H1 (cell line): ENCODE measurements at regions not wholly inside any gene's neighbourhood (a gene's known extent, or its start where the extent isn't known, plus 50 kb on each side); places are given as distances from the start of the nearest gene placed in this dataset.

Source experiments
- CTCF ChIA-PET: fragments of 300-600 bp; sonication (Branson Sonifier 250); formaldehyde crosslinking; loops from one replicate; lab custom pipeline; 2021; ENCODE audit not compliant: partially characterized antibody; lab: Charles Lee
- POLR2A ChIA-PET: fragments of 300-600 bp; sonication (Branson Sonifier 250); formaldehyde crosslinking; loops from one replicate; lab custom pipeline; 2021; ENCODE audit warnings: inconsistent platforms; ENCODE audit not compliant: partially characterized antibody; lab: Charles Lee
- DNase-seq, 2 experiments: peaks; one replicate each; pipeline versions ENCODE4 v3.0.0 to v3.0.0-alpha.2; 2010 to 2022; ENCODE audit warnings: low spot score in 2 of 2, low read depth in 1 of 2, mixed read lengths in 1 of 2
- FAIRE-seq: peaks from 2 replicates; lab custom pipeline; 2011; peaks lifted over from hg19 to GRCh38; lab: Jason Lieb, UNC
- H2AFZ ChIP-seq: 2 replicates; pipeline ENCODE4 v1.8.1; 2012; ENCODE audit warnings: low read length, inconsistent platforms
- H2AK5ac ChIP-seq: 2 replicates; pipeline ENCODE4 v1.6.1; 2013; ENCODE audit warnings: low read depth, low read length
- H2BK120ac ChIP-seq: replicated peaks from 2 replicates; pipeline ENCODE3; 2013; ENCODE audit warnings: low read depth, low read length, inconsistent platforms
- H2BK12ac ChIP-seq: 2 replicates; pipeline ENCODE4 v1.6.1; 2013; ENCODE audit warnings: low read depth, low read length
- H2BK15ac ChIP-seq: 2 replicates; pipeline ENCODE4 v1.6.1; 2013; ENCODE audit warnings: low read length
- H2BK20ac ChIP-seq: 2 replicates; pipeline ENCODE4 v1.6.1; 2013; ENCODE audit warnings: low read length
- H2BK5ac ChIP-seq: 2 replicates; pipeline ENCODE4 v1.6.1; 2013; ENCODE audit warnings: low read depth, low read length
- H3K14ac ChIP-seq: 2 replicates; pipeline ENCODE4 v1.6.1; 2013; ENCODE audit warnings: inconsistent platforms; ENCODE audit not compliant: insufficient read length
- H3K18ac ChIP-seq: 2 replicates; pipeline ENCODE4 v1.6.1; 2013; ENCODE audit warnings: low read length; ENCODE audit errors: extremely low read depth
- H3K23ac ChIP-seq: 2 replicates; pipeline ENCODE4 v1.6.1; 2013; ENCODE audit warnings: inconsistent platforms; ENCODE audit not compliant: insufficient read length
- H3K23me2 ChIP-seq: 2 replicates; pipeline ENCODE4 v1.6.1; 2013; ENCODE audit warnings: low read depth, low read length
- H3K27ac ChIP-seq: 2 replicates; pipeline ENCODE4 v1.6.1; 2011; ENCODE audit warnings: low read depth, low read length, inconsistent platforms
- H3K27me3 ChIP-seq, 4 experiments: replicated peaks in 1 of 4; 1 replicate in 1 of 4; 2 replicates in 3 of 4; pipeline versions ENCODE4 v1.6.1 to v1.8.1; 2011 to 2013; ENCODE audit warnings: low read length in 3 of 4, mild to moderate bottlenecking in 3 of 4, inconsistent platforms in 2 of 4, mixed read lengths in 2 of 4, moderate library complexity in 1 of 4; ENCODE audit not compliant: control insufficient read depth in 3 of 4, insufficient read depth in 3 of 4; ENCODE audit errors: extremely low read depth in 1 of 4
- H3K36me3 ChIP-seq, 4 experiments: 2 replicates each; pipeline versions ENCODE4 v1.6.1 to v1.8.1; 2011 to 2013; ENCODE audit warnings: mild to moderate bottlenecking in 4 of 4, low read length in 3 of 4, moderate library complexity in 2 of 4, control low read depth in 1 of 4, inconsistent platforms in 1 of 4; ENCODE audit not compliant: insufficient read depth in 4 of 4, control insufficient read depth in 2 of 4
- H3K4ac ChIP-seq: replicated peaks from 2 replicates; pipeline ENCODE3; 2013; ENCODE audit warnings: low read length, low read depth, mixed read lengths, inconsistent platforms; ENCODE audit not compliant: insufficient read length
- H3K4me1 ChIP-seq, 4 experiments: replicated peaks in 1 of 4; 1 replicate in 1 of 4; 2 replicates in 3 of 4; pipeline versions ENCODE4 v1.6.1 to v1.8.1; 2011 to 2013; ENCODE audit warnings: low read length in 3 of 4, inconsistent platforms in 2 of 4, mixed read lengths in 1 of 4; ENCODE audit not compliant: insufficient read depth in 4 of 4, control insufficient read depth in 3 of 4
- H3K4me2 ChIP-seq, 2 experiments: 2 replicates each; pipeline versions ENCODE4 v1.6.1 to v1.8.1; 2011 to 2013; ENCODE audit warnings: low read depth in 2 of 2, low read length in 2 of 2, control low read depth in 1 of 2, inconsistent platforms in 1 of 2, mild to moderate bottlenecking in 1 of 2; ENCODE audit not compliant: insufficient read depth in 1 of 2
- H3K4me3 ChIP-seq, 4 experiments: fragments of 200-600, 300-600 bp in 1 of 4; sonication (generic), shearing (Covaris generic), sonication (Bioruptor Twin) in 1 of 4; 2 replicates each; pipeline versions ENCODE4 v1.5.1 to v1.8.1; 2011 to 2016; ENCODE audit warnings: low read length in 4 of 4, low read depth in 3 of 4, control low read depth in 2 of 4, inconsistent platforms in 2 of 4, mild to moderate bottlenecking in 2 of 4, mixed read lengths in 1 of 4, moderate library complexity in 1 of 4; ENCODE audit not compliant: insufficient read depth in 2 of 4; ENCODE audit errors: extremely low read depth in 1 of 4
- H3K56ac ChIP-seq: replicated peaks from 2 replicates; pipeline ENCODE3; 2013; ENCODE audit warnings: low read depth, mild to moderate bottlenecking, mixed read lengths, low read length, inconsistent platforms; ENCODE audit not compliant: insufficient read length
- H3K79me1 ChIP-seq: 2 replicates; pipeline ENCODE4 v1.6.1; 2013; ENCODE audit warnings: low read depth, low read length, control low read depth
- H3K79me2 ChIP-seq, 2 experiments: 2 replicates each; pipeline versions ENCODE4 v1.6.1 to v1.8.1; 2012 to 2013; ENCODE audit warnings: low read length in 2 of 2, mild to moderate bottlenecking in 2 of 2, inconsistent platforms in 1 of 2; ENCODE audit not compliant: insufficient read depth in 2 of 2, control insufficient read depth in 1 of 2
- H3K9ac ChIP-seq, 4 experiments: replicated peaks in 1 of 4; 1 replicate in 1 of 4; 2 replicates in 3 of 4; pipeline versions ENCODE4 v1.6.1 to v1.8.1; 2011 to 2013; ENCODE audit warnings: low read depth in 3 of 4, low read length in 3 of 4, control low read depth in 2 of 4, mild to moderate bottlenecking in 2 of 4, moderate library complexity in 2 of 4, inconsistent platforms in 1 of 4; ENCODE audit errors: extremely low read depth in 1 of 4
- H3K9me3 ChIP-seq, 2 experiments: 2 replicates each; pipeline versions ENCODE4 v1.6.1 to v1.8.1; 2012 to 2013; ENCODE audit warnings: mild to moderate bottlenecking in 2 of 2, moderate library complexity in 2 of 2, control low read depth in 1 of 2, inconsistent platforms in 1 of 2, low read depth in 1 of 2, low read length in 1 of 2, mixed read lengths in 1 of 2; ENCODE audit not compliant: insufficient read depth in 2 of 2
- H4K20me1 ChIP-seq, 2 experiments: replicated peaks in 1 of 2; 2 replicates each; pipeline versions ENCODE3 to v1.8.1; 2011 to 2013; ENCODE audit warnings: inconsistent platforms in 2 of 2, low read length in 2 of 2, mild to moderate bottlenecking in 1 of 2; ENCODE audit not compliant: insufficient read depth in 2 of 2, control insufficient read depth in 1 of 2
- H4K5ac ChIP-seq: 2 replicates; pipeline ENCODE4 v1.6.1; 2013; ENCODE audit warnings: low read length, low read depth, mixed read lengths, inconsistent platforms; ENCODE audit not compliant: insufficient read length
- H4K8ac ChIP-seq: 2 replicates; pipeline ENCODE4 v1.8.0; 2013; ENCODE audit warnings: mild to moderate bottlenecking, moderate library complexity, low read length, inconsistent platforms; ENCODE audit not compliant: insufficient read depth; ENCODE audit errors: extremely low read depth
- H4K91ac ChIP-seq: replicated peaks from 2 replicates; pipeline ENCODE3; 2013; ENCODE audit warnings: low read length, mixed read lengths, inconsistent platforms; ENCODE audit not compliant: insufficient read length
- CBX5 ChIP-seq: fragments of 300-800, 300-1000 bp; sonication (generic); IDR thresholded peaks from 2 replicates; pipeline ENCODE4 v1.7.1; 2016; ENCODE audit warnings: antibody characterized with exemption, low read length, low read depth
- EGR1 ChIP-seq: IDR thresholded peaks from 2 replicates; pipeline ENCODE4 v1.6.1; 2011; ENCODE audit warnings: low read depth, low read length, borderline replicate concordance
- GABPA ChIP-seq: IDR thresholded peaks from 2 replicates; pipeline ENCODE4 v1.6.1; 2011; ENCODE audit warnings: mild to moderate bottlenecking, low read length, moderate library complexity, borderline replicate concordance; ENCODE audit not compliant: insufficient read depth
- KDM1A ChIP-seq: fragments of 200-600, 300-600 bp; sonication (generic); IDR thresholded peaks from 2 replicates; pipeline ENCODE4 v1.7.1; 2016; ENCODE audit warnings: mild to moderate bottlenecking, low read length, borderline replicate concordance
- KDM5A ChIP-seq: fragments of 200-600 bp; IDR thresholded peaks from 2 replicates; pipeline ENCODE4 v1.7.1; 2012; ENCODE audit warnings: mild to moderate bottlenecking, low read length, inconsistent platforms, mixed read lengths
- PHF8 ChIP-seq: fragments of 200-600 bp; sonication (generic); conservative IDR thresholded peaks from 2 replicates; pipeline ENCODE4 v1.7.1; 2012; ENCODE audit warnings: low read depth, mild to moderate bottlenecking, inconsistent platforms, low read length, moderate library complexity
- RFX5 ChIP-seq: IDR thresholded peaks from 2 replicates; pipeline ENCODE4 v1.6.1; 2011; ENCODE audit warnings: low read depth, low read length, improper control_type of control experiment, borderline replicate concordance
- RNF2 ChIP-seq: fragments of 200-900, 300-1000 bp; sonication (generic); IDR thresholded peaks from 2 replicates; pipeline ENCODE4 v1.7.1; 2016; ENCODE audit warnings: borderline replicate concordance, low read depth, mild to moderate bottlenecking, antibody characterized with exemption, low read length; ENCODE audit not compliant: poor library complexity, severe bottlenecking; ENCODE audit errors: missing control alignments
- SP1 ChIP-seq: IDR thresholded peaks from 2 replicates; pipeline ENCODE4 v1.6.1; 2011; ENCODE audit warnings: low read depth, low read length
- SP2 ChIP-seq: IDR thresholded peaks from 2 replicates; pipeline ENCODE4 v1.6.1; 2012; ENCODE audit warnings: mild to moderate bottlenecking, low read length, inconsistent platforms
- TAF7 ChIP-seq: optimal IDR thresholded peaks from 2 replicates; pipeline ENCODE3; 2011; ENCODE audit warnings: low read depth, mild to moderate bottlenecking, inconsistent platforms, low read length, moderate library complexity, borderline replicate concordance
- TBP ChIP-seq: IDR thresholded peaks from 2 replicates; pipeline ENCODE4 v1.6.1; 2011; ENCODE audit warnings: low read depth, low read length, improper control_type of control experiment
- YY1 ChIP-seq: IDR thresholded peaks from 2 replicates; pipeline ENCODE4 v1.6.1; 2011; ENCODE audit warnings: low read depth, mild to moderate bottlenecking, low read length
- WGBS, 2 experiments: shearing (Covaris generic) in 1 of 2; methylation state at CpG; one replicate each; pipeline versions ENCODE4 v1.1.6 to v1.1.7; 2013 to 2015; ENCODE audit warnings: low lambda C conversion rate in 2 of 2, mixed read lengths in 2 of 2, inconsistent platforms in 1 of 2, low coverage in 1 of 2, missing lambda C conversion rate in 1 of 2; ENCODE audit not compliant: insufficient replicate concordance in 2 of 2, insufficient coverage in 1 of 2, insufficient read length in 1 of 2; ENCODE audit errors: extremely low coverage in 1 of 2, missing lambda C conversion rate in 1 of 2; 5-methylcytosine and 5-hydroxymethylcytosine counted together

- H3K14ac ChIP-seq: no peak overlapping the region
- no peak overlapping the region for H3K56ac ChIP-seq
- H3K79me2 ChIP-seq: no peaks in the 10 kb centered on the region
- 100% methylated on average over 2 of the region's 2 CpGs; no CpG with 5 or more reads in 1 of the 2 experiments for WGBS, 2 experiments
- no peak overlapping the region for H4K8ac ChIP-seq
- H3K36me3 ChIP-seq: no peaks in the 10 kb centered on the region
- H4K20me1 ChIP-seq: no peaks in the 10 kb centered on the region
- H3K23me2 ChIP-seq: no peaks in the 10 kb centered on the region
- no peak overlapping the region for H3K18ac ChIP-seq
- no peaks in the 10 kb centered on the region for H3K79me1 ChIP-seq
- no peak overlapping the region for H3K4me3 ChIP-seq
- ChIA-PET CTCF (interaction anchor here (0.6 kb wide), 1 partner anchor 244 kb away, joined by 3 read pairs; no protein-coding TSS in a partner anchor), POLR2A (no interaction called here)
- H2BK15ac ChIP-seq: no peak overlapping the region
- H4K91ac ChIP-seq: no peak overlapping the region
- H3K4me1 ChIP-seq: no peaks in the 10 kb centered on the region
- no peak overlapping the region for H4K5ac ChIP-seq
- no peak overlapping the region for H3K23ac ChIP-seq
- no peak overlapping the region for H2BK12ac ChIP-seq
- H3K27me3 ChIP-seq: no peaks in the 10 kb centered on the region
- no peak overlapping the region for H2BK20ac ChIP-seq
- H3K27ac ChIP-seq: no peak overlapping the region
- no peak overlapping the region for H3K4ac ChIP-seq
- no peak for DNase-seq
- no peak overlapping the region for H3K9ac ChIP-seq
- H2BK120ac ChIP-seq: no peak overlapping the region
- no peak for FAIRE-seq
- H3K4me2 ChIP-seq: no peak overlapping the region
- TF ChIP-seq CBX5 (no peak), SP2 (no peak), GABPA (no peak), TAF7 (no peak), EGR1 (no peak), YY1 (no peak), TBP (no peak), KDM5A (no peak), SP1 (no peak), RNF2 (no peak), RFX5 (no peak), PHF8 (no peak), KDM1A (no peak)
- no peak overlapping the region for H2AFZ ChIP-seq
- H2BK5ac ChIP-seq: no peak overlapping the region
- H2AK5ac ChIP-seq: no peak overlapping the region
- H3K9me3 ChIP-seq: no peaks in the 10 kb centered on the region
These were observed 909.0 kb upstream of the LRRTM1 start for GRCh38 chr2:81213598-81213997.
